GM12878 (cell line): ENCODE measurements at regions not wholly inside any gene's neighbourhood (a gene's known extent, or its start where the extent isn't known, plus 50 kb on each side); places are given as distances from the start of the nearest gene placed in this dataset.
"Not testable (repeated sequence)": the region's sequence is repeated elsewhere in the genome, so short reads cannot be mapped to it uniquely, and the experiment has no call there.

Experiments used
- ATAC-seq: fragments of 200-7000 bp; cut with Tn5 transposase; 3 replicates; pipeline ENCODE4 v1.9.1; 2020; ENCODE audit warnings: mild to moderate bottlenecking, moderate library complexity
- BruUV-seq: library from RNA; stranded (reverse); fragments of 400-500 nt; replicated peaks from 2 replicates; lab custom pipeline; 2021; lab: Mats Ljungman, UMichigan
- CTCF ChIA-PET: fragments of 300-600 bp; sonication (Branson Sonifier 250); formaldehyde crosslinking; extraction: SDS; loops from one replicate; lab custom pipeline; 2021; ENCODE audit warnings: inconsistent platforms; lab: Yijun Ruan, JAX
- POLR2A ChIA-PET: fragments of 350-600 bp; formaldehyde crosslinking; extraction: SDS; loops from one replicate; lab custom pipeline; 2021; ENCODE audit warnings: inconsistent platforms; lab: Charles Lee
- RAD21 ChIA-PET: fragments of 300-600 bp; sonication (Branson Sonifier 250); formaldehyde crosslinking; loops from one replicate; lab custom pipeline; 2023; ENCODE audit warnings: antibody characterized with exemption; ENCODE audit not compliant: unreplicated experiment; lab: Charles Lee
- SMC1A ChIA-PET: fragments of 300-600 bp; sonication (Branson Sonifier 250); formaldehyde crosslinking; loops from one replicate; lab custom pipeline; 2023; ENCODE audit not compliant: unreplicated experiment, uncharacterized antibody; lab: Charles Lee
- DNase-seq: peaks from one replicate; pipeline ENCODE4 v3.0.0-alpha.2; 2011; ENCODE audit warnings: low read depth, low spot score
- FAIRE-seq: peaks from 3 replicates; lab custom pipeline; 2011; peaks lifted over from hg19 to GRCh38; lab: Jason Lieb, UNC
- H2AFZ ChIP-seq: 2 replicates; pipeline ENCODE4 v1.6.0; 2011; ENCODE audit warnings: low read depth, low read length, control low read depth; ENCODE audit not compliant: control insufficient read depth
- H3K27ac ChIP-seq: 2 replicates; pipeline ENCODE4 v1.5.1; 2011; ENCODE audit warnings: control low read depth; ENCODE audit not compliant: control insufficient read depth, insufficient read depth
- H3K27me3 ChIP-seq, 2 experiments: replicated peaks in 1 of 2; 2 replicates each; pipeline versions ENCODE4 v1.6.0 to v1.6.1; 2011; ENCODE audit warnings: low read length in 1 of 2; ENCODE audit not compliant: control insufficient read depth in 2 of 2, insufficient read depth in 2 of 2
- H3K36me3 ChIP-seq, 2 experiments: 2 replicates each; pipeline ENCODE4 v1.5.1; 2011; ENCODE audit warnings: low read length in 1 of 2; ENCODE audit not compliant: control insufficient read depth in 2 of 2, insufficient read depth in 2 of 2
- H3K4me1 ChIP-seq: 2 replicates; pipeline ENCODE4 v1.6.1; 2011; ENCODE audit warnings: mild to moderate bottlenecking, low read length, moderate library complexity, mixed read lengths; ENCODE audit not compliant: control insufficient read depth, insufficient read depth
- H3K4me2 ChIP-seq: 2 replicates; pipeline ENCODE4 v1.6.0; 2011; ENCODE audit warnings: control low read depth; ENCODE audit not compliant: control insufficient read depth, insufficient read depth
- H3K4me3 ChIP-seq: fragments of 200-600 bp; sonication (generic); 2 replicates; pipeline ENCODE4 v1.5.1; 2016
- H3K79me2 ChIP-seq: 2 replicates; pipeline ENCODE4 v1.6.0; 2011; ENCODE audit warnings: low read length; ENCODE audit not compliant: control insufficient read depth, insufficient read depth
- H3K9ac ChIP-seq: 2 replicates; pipeline ENCODE4 v1.8.0; 2011; ENCODE audit warnings: low read length, control low read depth, mixed read lengths; ENCODE audit not compliant: control insufficient read depth, insufficient read depth
- H3K9me3 ChIP-seq: replicated peaks from 3 replicates; pipeline ENCODE4 v1.5.1; 2011; ENCODE audit warnings: mild to moderate bottlenecking, low read length; ENCODE audit not compliant: control insufficient read depth, insufficient read depth
- H4K20me1 ChIP-seq: 2 replicates; pipeline ENCODE4 v1.6.0; 2011; ENCODE audit not compliant: control insufficient read depth, insufficient read depth
- CHD4 ChIP-seq: fragments of 200-600 bp; sonication (generic); IDR thresholded peaks from 2 replicates; pipeline ENCODE4 v1.6.1; 2016; ENCODE audit warnings: mild to moderate bottlenecking
- RUNX3 ChIP-seq: IDR thresholded peaks from 2 replicates; pipeline ENCODE4 v1.6.1; 2012; ENCODE audit warnings: low read length, inconsistent platforms
- SMC3 ChIP-seq: IDR thresholded peaks from 2 replicates; pipeline ENCODE4 v1.6.1; 2011; ENCODE audit warnings: low read length, improper control_type of control experiment, borderline replicate concordance
- STAT1 ChIP-seq: fragments of 450-650 bp; conservative IDR thresholded peaks from 2 replicates; pipeline ENCODE4 v1.6.1; 2014; ENCODE audit warnings: antibody characterized with exemption, mild to moderate bottlenecking
- SUZ12 ChIP-seq: fragments of 200-600 bp; sonication (generic); IDR thresholded peaks from one replicate; pipeline ENCODE4 v1.6.1; 2018; ENCODE audit warnings: antibody characterized with exemption, mild to moderate bottlenecking; ENCODE audit not compliant: unreplicated experiment
- TAF1 ChIP-seq: IDR thresholded peaks from 2 replicates; pipeline ENCODE4 v1.6.1; 2011; ENCODE audit warnings: mild to moderate bottlenecking, low read depth, low read length, borderline replicate concordance
- WGBS: methylation state at CpG from one replicate; pipeline ENCODE4 v1.1.6; 2016; ENCODE audit warnings: low lambda C conversion rate; ENCODE audit not compliant: insufficient replicate concordance, insufficient coverage; ENCODE audit errors: missing lambda C conversion rate; 5-methylcytosine and 5-hydroxymethylcytosine counted together
- in situ Hi-C: fragments of 300-500 bp; cut with MboI; formaldehyde crosslinking; loops from 9 replicates; pipeline ENCODE4 v1.14.3; 2018; ENCODE audit warnings: mixed read lengths
- intact Hi-C: fragments of 100-400 bp; cut with micrococcal nuclease; formaldehyde crosslinking; loops from one replicate; pipeline ENCODE4 v1.14.2; 2022; ENCODE audit not compliant: unreplicated experiment

DNA sequence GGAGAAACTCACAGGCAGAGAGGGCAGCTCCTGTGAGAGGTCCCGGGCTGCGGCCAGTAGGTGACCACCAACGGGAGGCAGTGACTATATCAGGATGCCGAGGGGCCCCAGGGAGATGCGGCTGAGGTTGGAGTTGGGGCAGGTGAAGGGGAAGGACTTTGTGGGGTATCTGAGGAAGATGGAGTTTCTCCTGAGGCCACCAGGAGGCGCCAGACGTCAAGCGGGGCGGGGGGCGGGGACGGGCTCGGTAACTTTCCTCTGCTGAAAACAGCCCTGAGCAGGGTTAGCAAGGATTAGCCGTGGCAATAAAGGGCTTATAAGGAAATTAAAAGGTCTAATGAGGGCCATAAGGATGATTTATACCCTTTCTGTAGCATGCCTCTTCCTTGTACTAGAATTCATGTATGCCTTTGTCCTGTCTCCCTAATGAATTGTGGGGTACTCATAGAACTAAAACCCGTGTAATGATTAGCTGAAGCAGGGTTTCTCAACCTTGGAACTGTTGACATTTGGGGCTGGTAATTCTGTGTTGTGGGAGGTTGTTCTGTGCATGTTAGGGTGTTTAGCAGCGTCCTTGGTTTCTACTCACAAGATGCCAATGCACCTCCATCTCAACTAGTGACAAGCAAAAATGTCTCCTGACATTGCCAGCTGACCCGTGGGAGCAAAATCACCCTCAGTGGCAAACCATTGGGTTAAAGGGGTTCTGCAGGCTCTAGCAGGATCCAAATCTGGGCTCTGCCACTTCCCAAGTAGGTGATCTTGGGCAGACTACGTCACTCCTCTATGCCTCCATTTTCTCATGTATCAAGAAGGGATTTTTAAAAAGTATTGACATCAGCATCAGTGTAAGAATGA lies 74.8 kb upstream of the GRIN2A start (continued):
- TF ChIP-seq TAF1 (no peak), SMC3 (peak; percentile 96), STAT1 (0 out of 2 replicates have a peak, but pooled peaks have one; percentile 39), RUNX3 (0 out of 2 replicates have a peak, but pooled peaks have one; percentile 31), SUZ12 (no peak), CHD4 (no peak)

GRCh38 chr16:10257642-10258251 lies 75.5 kb upstream of the GRIN2A start:
- not testable (repeated sequence) for BruUV-seq
- H2AFZ ChIP-seq: peak overlapping the region; percentile 76

More at GRCh38 chr16:10257642-10258251, 75.5 kb upstream of the GRIN2A start:
- not testable (repeated sequence) for H3K4me2 ChIP-seq, FAIRE-seq, H3K4me3 ChIP-seq, H3K9ac ChIP-seq, H4K20me1 ChIP-seq, H3K27me3 ChIP-seq, H3K9me3 ChIP-seq, H3K79me2 ChIP-seq, H3K36me3 ChIP-seq, DNase-seq
- RAD21 ChIA-PET: interaction anchor here (0.7 to 6.1 kb wide), 22 partner anchors 9 to 998 kb away, joined by 3 to 71 read pairs (median 6); partner anchors contain the start of gene GRIN2A
- 80% methylated on average over 10 of the region's 10 CpGs for WGBS
- in situ Hi-C loops: loop anchor here (5.0 kb wide), 2 partner anchors 250 to 480 kb away; no protein-coding TSS in a partner anchor
- intact Hi-C loops: loop anchor here (1.0 to 5.0 kb wide), 4 partner anchors 115 to 1000 kb away; no protein-coding TSS in a partner anchor
- POLR2A ChIA-PET: interaction anchor here (0.9 to 2.4 kb wide), 5 partner anchors 10 to 56 kb away, joined by 3 to 15 read pairs (median 6); no protein-coding TSS in a partner anchor
- CTCF ChIA-PET: interaction anchor here (0.5 to 12.8 kb wide), 26 partner anchors 8 to 480 kb away, joined by 3 to 196 read pairs (median 5); partner anchors contain the start of gene GRIN2A
- Histone ChIP-seq H3K27ac (0 out of 2 replicates have a peak overlapping the region, but pooled peaks have one; percentile 42), H3K4me1 (peaks cover 19% of the 10 kb centered on the region)
- SMC1A ChIA-PET: interaction anchor here (0.5 to 15.1 kb wide), 27 partner anchors 9 to 479 kb away, joined by 3 to 193 read pairs (median 4); partner anchors contain the start of gene ATF7IP2
- peak; percentile 13 for ATAC-seq
